Endothelial cell of umbilical vein (primary cell): ENCODE measurements at regions not wholly inside any gene's neighbourhood (a gene's known extent, or its start where the extent isn't known, plus 50 kb on each side); places are given as distances from the start of the nearest gene placed in this dataset.

Experiments
- BruUV-seq: library from RNA; stranded (reverse); fragments of 400-500 nt; replicated peaks from 2 replicates; lab custom pipeline; 2021; lab: Mats Ljungman, UMichigan
- CTCF ChIA-PET: fragments of 300-600, 350-600 bp; sonication (Branson Sonifier 250); formaldehyde crosslinking; loops from one replicate; lab custom pipeline; 2021; ENCODE audit warnings: antibody characterized with exemption, inconsistent platforms; lab: Charles Lee
- POLR2A ChIA-PET: fragments of 300-600, 350-600 bp; sonication (Branson Sonifier 250); formaldehyde crosslinking; loops from one replicate; lab custom pipeline; 2021; ENCODE audit warnings: antibody characterized with exemption, inconsistent platforms; lab: Charles Lee
- DNase-seq: peaks from one replicate; pipeline ENCODE4 v3.0.0-alpha.2; 2011; ENCODE audit warnings: low read depth, low spot score
- FAIRE-seq: peaks from 2 replicates; lab custom pipeline; 2011; peaks lifted over from hg19 to GRCh38; lab: Jason Lieb, UNC
- H2AFZ ChIP-seq: 2 replicates; pipeline ENCODE4 v1.6.0; 2012; ENCODE audit warnings: low read depth, low read length, control low read depth, inconsistent platforms
- H3K27ac ChIP-seq: 2 replicates; pipeline ENCODE4 v1.5.1; 2011; ENCODE audit warnings: low read depth, mild to moderate bottlenecking, control low read depth, low read length, moderate library complexity; ENCODE audit not compliant: insufficient read depth
- H3K27me3 ChIP-seq, 2 experiments: 2 replicates each; pipeline versions ENCODE4 v1.6.0 to v1.6.1; 2011; ENCODE audit warnings: low read length in 2 of 2, mixed read lengths in 1 of 2; ENCODE audit not compliant: control insufficient read depth in 2 of 2, insufficient read depth in 2 of 2
- H3K36me3 ChIP-seq, 2 experiments: 2 replicates in 1 of 2; 3 replicates in 1 of 2; pipeline ENCODE4 v1.5.1; 2011; ENCODE audit warnings: low read length in 2 of 2, mild to moderate bottlenecking in 1 of 2, moderate library complexity in 1 of 2; ENCODE audit not compliant: control insufficient read depth in 2 of 2, insufficient read depth in 2 of 2; ENCODE audit errors: extremely low read depth in 1 of 2
- H3K4me1 ChIP-seq: 3 replicates; pipeline ENCODE4 v1.5.1; 2011; ENCODE audit warnings: mild to moderate bottlenecking, low read length; ENCODE audit not compliant: control insufficient read depth, insufficient read depth; ENCODE audit errors: extremely low read depth
- H3K4me2 ChIP-seq: 2 replicates; pipeline ENCODE4 v1.6.1; 2011; ENCODE audit warnings: low read length, control low read depth, mixed read lengths; ENCODE audit not compliant: insufficient read depth
- H3K4me3 ChIP-seq, 3 experiments: fragments of 200-600 bp in 1 of 3; sonication (generic), shearing (Covaris generic) in 1 of 3; replicated peaks in 1 of 3; 2 replicates each; pipeline ENCODE4 v1.5.1; 2011 to 2016; ENCODE audit warnings: control low read depth in 3 of 3, low read length in 3 of 3, mild to moderate bottlenecking in 2 of 3, inconsistent platforms in 1 of 3, low read depth in 1 of 3, moderate library complexity in 1 of 3; ENCODE audit not compliant: insufficient read depth in 1 of 3
- H3K79me2 ChIP-seq: 2 replicates; pipeline ENCODE4 v1.6.0; 2012; ENCODE audit warnings: low read length, inconsistent platforms; ENCODE audit not compliant: control insufficient read depth, insufficient read depth
- H3K9ac ChIP-seq: replicated peaks from 2 replicates; pipeline ENCODE3; 2011; ENCODE audit warnings: low read length, control low read depth; ENCODE audit not compliant: insufficient read depth; ENCODE audit errors: extremely low read depth
- H3K9me1 ChIP-seq: replicated peaks from 3 replicates; pipeline ENCODE4 v1.6.0; 2011; ENCODE audit warnings: mild to moderate bottlenecking, low read length; ENCODE audit not compliant: control insufficient read depth, insufficient read depth; ENCODE audit errors: extremely low read depth
- H3K9me3 ChIP-seq: replicated peaks from 2 replicates; pipeline ENCODE4 v1.5.1; 2012; ENCODE audit warnings: low read length, inconsistent platforms; ENCODE audit not compliant: control insufficient read depth, insufficient read depth
- H4K20me1 ChIP-seq: replicated peaks from 2 replicates; pipeline ENCODE3; 2011; ENCODE audit warnings: mild to moderate bottlenecking, low read length; ENCODE audit not compliant: control insufficient read depth, insufficient read depth; ENCODE audit errors: extremely low read depth
- CTCF ChIP-seq, 2 donors: IDR thresholded peaks; 1 replicate in 1 of 2; 2 replicates in 1 of 2; pipeline ENCODE4 v1.5.1; 2011; ENCODE audit warnings: low read length in 2 of 2, mild to moderate bottlenecking in 2 of 2, moderate library complexity in 2 of 2, control low read depth in 1 of 2, inconsistent platforms in 1 of 2, low read depth in 1 of 2; ENCODE audit not compliant: insufficient read depth in 1 of 2; ENCODE audit errors: extremely low read depth in 1 of 2
- EZH2 ChIP-seq: IDR thresholded peaks from 2 replicates; pipeline ENCODE4 v1.6.1; 2012; ENCODE audit warnings: borderline replicate concordance, low read depth, mild to moderate bottlenecking, moderate library complexity, low read length, inconsistent platforms; ENCODE audit not compliant: severe bottlenecking
- FOS ChIP-seq: IDR thresholded peaks from 2 replicates; pipeline ENCODE4 v1.6.1; 2011; ENCODE audit warnings: mild to moderate bottlenecking, low read length, moderate library complexity, borderline replicate concordance; ENCODE audit not compliant: insufficient read depth
- GATA2 ChIP-seq: IDR thresholded peaks from 2 replicates; pipeline ENCODE4 v1.7.0; 2011; ENCODE audit warnings: low read depth, mild to moderate bottlenecking, moderate library complexity, mixed read lengths, low read length; ENCODE audit not compliant: insufficient read length, insufficient read depth
- JUN ChIP-seq: IDR thresholded peaks from 2 replicates; pipeline ENCODE4 v1.6.1; 2011; ENCODE audit warnings: borderline replicate concordance, low read depth; ENCODE audit not compliant: insufficient read length, insufficient read depth
- MAX ChIP-seq: IDR thresholded peaks from 2 replicates; pipeline ENCODE4 v1.6.1; 2011; ENCODE audit not compliant: insufficient read depth, insufficient read length
- MYC ChIP-seq: IDR thresholded peaks from one replicate; pipeline ENCODE4 v1.6.1; 2011; ENCODE audit warnings: mild to moderate bottlenecking, low read depth, low read length
- POLR2A ChIP-seq: IDR thresholded peaks from 2 replicates; pipeline ENCODE4 v1.6.1; 2012; ENCODE audit warnings: low read depth, mild to moderate bottlenecking, control low read depth, low read length
- POLR2AphosphoS5 ChIP-seq: IDR thresholded peaks from 2 replicates; pipeline ENCODE4 v1.6.1; 2012; ENCODE audit warnings: low read depth, mild to moderate bottlenecking, control low read depth, low read length, moderate library complexity; ENCODE audit not compliant: insufficient read depth
- dilution Hi-C: fragments of 300-500 bp; cut with MboI; formaldehyde crosslinking; loops from one replicate; pipeline ENCODE4 v1.15.0; 2019; ENCODE audit warnings: low sequenced_read_pairs; ENCODE audit not compliant: extremely low pct_ligation_motif_present
- intact Hi-C: fragments of 100-400 bp; cut with micrococcal nuclease; formaldehyde crosslinking; loops from one replicate; pipeline ENCODE4 v1.10.0; 2022

- Histone ChIP-seq H2AFZ (no peak overlapping the region), H3K36me3 (no peaks in the 10 kb centered on the region), H3K9me3 (peaks cover 2% of the 10 kb centered on the region), H3K27me3 (no peaks in the 10 kb centered on the region), H3K4me3 (no peak overlapping the region), H4K20me1 (no peaks in the 10 kb centered on the region), H3K79me2 (no peaks in the 10 kb centered on the region), H3K4me1 (no peaks in the 10 kb centered on the region), H3K9me1 (no peaks in the 10 kb centered on the region), H3K9ac (no peak overlapping the region), H3K4me2 (no peak overlapping the region), H3K27ac (no peak overlapping the region)
- POLR2A ChIA-PET: no interaction called here
- CTCF ChIA-PET: no interaction called here
- TF ChIP-seq FOS: no peak
- FAIRE-seq (no peak), DNase-seq (no peak)
- dilution Hi-C loops (no loop called here), intact Hi-C loops (no loop called here)
- BruUV-seq: no TSS peak
Measured at GRCh38 chr4:160510928-160511327, 1408.0 kb downstream of the RAPGEF2 start.

GRCh38 chr4:160514126-160514525 is 1411.2 kb downstream of the RAPGEF2 start:
- Histone ChIP-seq H3K9ac (no peak overlapping the region), H3K4me3 (no peak overlapping the region), H3K27me3 (no peaks in the 10 kb centered on the region), H3K27ac (no peak overlapping the region), H3K9me3 (peaks cover 4% of the 10 kb centered on the region), H3K36me3 (no peaks in the 10 kb centered on the region), H3K79me2 (no peaks in the 10 kb centered on the region), H3K9me1 (no peaks in the 10 kb centered on the region), H3K4me1 (no peaks in the 10 kb centered on the region), H4K20me1 (no peaks in the 10 kb centered on the region), H2AFZ (no peak overlapping the region), H3K4me2 (no peak overlapping the region)
- dilution Hi-C loops (no loop called here), intact Hi-C loops (no loop called here)
- CTCF ChIA-PET: no interaction called here
- TF ChIP-seq MAX (no peak), FOS (no peak), GATA2 (no peak), JUN (no peak), POLR2AphosphoS5 (no peak), CTCF (IDR thresholded peaks at IDR 0.05; ENCODE audit: extremely low read depth in 1 of 2, insufficient read depth in 1 of 2, low read depth in 1 of 2, low read length in 2 of 2) (no peak), MYC (no peak), EZH2 (no peak), POLR2A (no peak)
- FAIRE-seq (no peak), DNase-seq (no peak)
- no TSS peak for BruUV-seq
- POLR2A ChIA-PET: no interaction called here
